DMS153 treated with DMSO at 0.1 percent for 48 hours (cell line): ENCODE measurements at regions not wholly inside any gene's neighbourhood (a gene's known extent, or its start where the extent isn't known, plus 50 kb on each side); places are given as distances from the start of the nearest gene placed in this dataset.
"Not testable (repeated sequence)": the region's sequence is repeated elsewhere in the genome, so short reads cannot be mapped to it uniquely, and the experiment has no call there.

Experiments used
- DNase-seq: peaks from one replicate; lab custom pipeline; 2025; ENCODE audit not compliant: unreplicated experiment; lab: John Stamatoyannopoulos, UW

GRCh38 chr7:14092331-14092730 lies 102.9 kb upstream of the ETV1 start:
- DNase-seq, result no peak

GRCh38 chr7:14085901-14086300 lies 96.4 kb upstream of the ETV1 start:
- DNase-seq, result peak; percentile 16

GRCh38 chr7:14083761-14084160 lies 94.3 kb upstream of the ETV1 start:
- no peak for DNase-seq

- no peak for DNase-seq
Observed at GRCh38 chr7:14073988-14074387, 84.5 kb upstream of the ETV1 start.

- DNase-seq, result no peak
Observed at GRCh38 chr7:14073543-14073942, 84.1 kb upstream of the ETV1 start.

GRCh38 chr7:14071045-14071444 lies 81.6 kb upstream of the ETV1 start:
- no peak for DNase-seq

GRCh38 chr7:14069961-14070360 lies 80.5 kb upstream of the ETV1 start:
- DNase-seq, result no peak

- DNase-seq, result not testable (repeated sequence)
Observed at GRCh38 chr7:14066783-14067182, 77.3 kb upstream of the ETV1 start.

GRCh38 chr7:14065286-14065685 lies 75.8 kb upstream of the ETV1 start:
- DNase-seq, result no peak

GRCh38 chr7:14055813-14056212 lies 66.3 kb upstream of the ETV1 start:
- no peak for DNase-seq

- DNase-seq, result no peak
Observed at GRCh38 chr7:14054125-14054524, 64.7 kb upstream of the ETV1 start.

GRCh38 chr7:14048889-14049288 lies 59.4 kb upstream of the ETV1 start:
- no peak for DNase-seq

- no peak for DNase-seq
Observed at GRCh38 chr7:14047709-14048399, 58.4 kb upstream of the ETV1 start.

GRCh38 chr7:14045651-14046050 lies 56.2 kb upstream of the ETV1 start:
- no peak for DNase-seq

GRCh38 chr7:14040528-14040927 lies 51.1 kb upstream of the ETV1 start:
- DNase-seq, result no peak
